Neural cell (in vitro differentiated cells): ENCODE measurements at regions not wholly inside any gene's neighbourhood (a gene's known extent, or its start where the extent isn't known, plus 50 kb on each side); places are given as distances from the start of the nearest gene placed in this dataset.

Source experiments
- small RNA-seq, 3 experiments: library from RNA; depleted of rRNA; stranded (forward); fragments of <200 nt; gene quantifications; one replicate each; pipeline ENCODE3, GENCODE V24; 2012

Small RNAs in the stretch of these regions (small RNA-seq; reads per million reads assigned to genes)
- gene RF00012 = 0 to 0.41 (median 0.10) reads per million in 3 experiments
